NCI-H748 treated with DMSO at 0.1 percent for 48 hours (cell line): ENCODE measurements at regions not wholly inside any gene's neighbourhood (a gene's known extent, or its start where the extent isn't known, plus 50 kb on each side); places are given as distances from the start of the nearest gene placed in this dataset.

ENCODE experiments used
- DNase-seq: peaks from one replicate; lab custom pipeline; 2025; lab: John Stamatoyannopoulos, UW

- no peak for DNase-seq
Observed at GRCh38 chr1:224486801-224487583, 52.4 kb upstream of the WDR26 start.

GRCh38 chr1:224488806-224489499 is 54.4 kb upstream of the WDR26 start:
- DNase-seq: no peak

GRCh38 chr1:224489534-224490365 is 55.2 kb upstream of the WDR26 start:
- DNase-seq: no peak

- DNase-seq: no peak
Observed at GRCh38 chr1:224490549-224491537, 56.2 kb upstream of the WDR26 start.

- no peak for DNase-seq
Observed at GRCh38 chr1:224492015-224492414, 57.4 kb upstream of the WDR26 start.

GRCh38 chr1:224492632-224493031 is 58.0 kb upstream of the WDR26 start:
- no peak for DNase-seq

GRCh38 chr1:224493269-224493668 is 58.7 kb upstream of the WDR26 start:
- DNase-seq: peak; percentile 45

- DNase-seq: no peak
Observed at GRCh38 chr1:224494343-224494742, 59.7 kb upstream of the WDR26 start.

- no peak for DNase-seq
Observed at GRCh38 chr1:224495866-224496265, 61.3 kb upstream of the WDR26 start.

GRCh38 chr1:224496826-224497225 is 62.2 kb upstream of the WDR26 start:
- DNase-seq: no peak

GRCh38 chr1:224497714-224498573 is 63.3 kb upstream of the WDR26 start:
- no peak for DNase-seq

GRCh38 chr1:224498574-224499170 is 64.1 kb upstream of the WDR26 start:
- no peak for DNase-seq

- DNase-seq: no peak
Observed at GRCh38 chr1:224499204-224499603, 64.6 kb upstream of the WDR26 start.

GRCh38 chr1:224500796-224501195 is 66.2 kb upstream of the WDR26 start:
- DNase-seq: no peak

- no peak for DNase-seq
Observed at GRCh38 chr1:224501836-224502235, 67.2 kb upstream of the WDR26 start.

- DNase-seq: peak; percentile 83
Observed at GRCh38 chr1:224502459-224503160, 68.0 kb upstream of the WDR26 start.

GRCh38 chr1:224503161-224504118 is 68.8 kb upstream of the WDR26 start:
- DNase-seq: peak; percentile 60
